ENCODE measurements at regions not wholly inside any gene's neighbourhood (a gene's known extent, or its start where the extent isn't known, plus 50 kb on each side); places are given as distances from the start of the nearest gene placed in this dataset.

DNA sequence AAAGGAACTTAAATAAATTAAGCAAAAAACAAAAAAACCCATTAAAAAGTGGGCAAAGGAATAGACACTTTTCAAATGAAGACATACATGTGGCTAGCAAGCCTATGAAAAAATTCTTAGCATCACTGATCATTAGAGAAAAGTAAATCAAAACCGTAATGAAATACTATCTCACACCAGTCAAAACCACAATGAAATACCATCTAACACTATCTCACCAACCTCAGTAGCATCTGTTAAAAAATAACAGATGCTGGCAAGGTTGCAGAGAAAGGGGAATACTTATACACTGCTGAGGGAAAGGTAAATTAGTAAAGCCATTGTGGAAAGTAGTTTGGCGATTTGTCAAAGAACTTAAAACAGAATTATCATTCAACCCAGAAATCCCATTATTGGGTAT, 381.1 kb downstream of the FLRT2 start:
- no peak for TF ChIP-seq POLR2A (IDR thresholded peaks at IDR 0.05; ENCODE audit: low read depth)
- TF ChIP-seq, protein P1, sequence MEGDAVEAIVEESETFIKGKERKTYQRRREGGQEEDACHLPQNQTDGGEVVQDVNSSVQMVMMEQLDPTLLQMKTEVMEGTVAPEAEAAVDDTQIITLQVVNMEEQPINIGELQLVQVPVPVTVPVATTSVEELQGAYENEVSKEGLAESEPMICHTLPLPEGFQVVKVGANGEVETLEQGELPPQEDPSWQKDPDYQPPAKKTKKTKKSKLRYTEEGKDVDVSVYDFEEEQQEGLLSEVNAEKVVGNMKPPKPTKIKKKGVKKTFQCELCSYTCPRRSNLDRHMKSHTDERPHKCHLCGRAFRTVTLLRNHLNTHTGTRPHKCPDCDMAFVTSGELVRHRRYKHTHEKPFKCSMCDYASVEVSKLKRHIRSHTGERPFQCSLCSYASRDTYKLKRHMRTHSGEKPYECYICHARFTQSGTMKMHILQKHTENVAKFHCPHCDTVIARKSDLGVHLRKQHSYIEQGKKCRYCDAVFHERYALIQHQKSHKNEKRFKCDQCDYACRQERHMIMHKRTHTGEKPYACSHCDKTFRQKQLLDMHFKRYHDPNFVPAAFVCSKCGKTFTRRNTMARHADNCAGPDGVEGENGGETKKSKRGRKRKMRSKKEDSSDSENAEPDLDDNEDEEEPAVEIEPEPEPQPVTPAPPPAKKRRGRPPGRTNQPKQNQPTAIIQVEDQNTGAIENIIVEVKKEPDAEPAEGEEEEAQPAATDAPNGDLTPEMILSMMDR (IDR thresholded peaks at IDR 0.05) = no peak
- no peak for TF ChIP-seq POLR2AphosphoS5 (IDR thresholded peaks at IDR 0.05)
